ENCODE measurements at regions not wholly inside any gene's neighbourhood (a gene's known extent, or its start where the extent isn't known, plus 50 kb on each side); places are given as distances from the start of the nearest gene placed in this dataset.

- Histone ChIP-seq H3K79me2 (ENCODE audit: insufficient read depth, low read length) (no peaks in the 10 kb centered on the region), H3K4me3 (ENCODE audit: low read depth, low read length, poor library complexity, severe bottlenecking) (no peak overlapping the region), H3K27me3 (ENCODE audit: insufficient read depth, low read length) (no peaks in the 10 kb centered on the region), H3K4me2 (ENCODE audit: low read length) (no peak overlapping the region), H3K9me2 (ENCODE audit: low read depth, low read length) (no peaks in the 10 kb centered on the region), H2AFZ (ENCODE audit: low read length) (no peak overlapping the region), H3K9ac (ENCODE audit: low read length) (no peak overlapping the region), H3K36me3 (ENCODE audit: insufficient read depth, low read length) (no peaks in the 10 kb centered on the region), H3F3A (ENCODE audit: insufficient read depth, low read length) (no peaks in the 10 kb centered on the region), H3K4me1 (ENCODE audit: insufficient read depth, low read length, severe bottlenecking) (no peaks in the 10 kb centered on the region), H3K9me3 (ENCODE audit: low read length) (no peaks in the 10 kb centered on the region), H3K27ac (ENCODE audit: low read depth, low read length, poor library complexity, severe bottlenecking) (no peak overlapping the region), H4K20me1 (ENCODE audit: insufficient read depth, low read length) (no peaks in the 10 kb centered on the region)
- no peak for TF ChIP-seq EZH2 (IDR thresholded peaks at IDR 0.05; ENCODE audit: borderline replicate concordance, low read length)
- TF ChIP-seq, protein P1, sequence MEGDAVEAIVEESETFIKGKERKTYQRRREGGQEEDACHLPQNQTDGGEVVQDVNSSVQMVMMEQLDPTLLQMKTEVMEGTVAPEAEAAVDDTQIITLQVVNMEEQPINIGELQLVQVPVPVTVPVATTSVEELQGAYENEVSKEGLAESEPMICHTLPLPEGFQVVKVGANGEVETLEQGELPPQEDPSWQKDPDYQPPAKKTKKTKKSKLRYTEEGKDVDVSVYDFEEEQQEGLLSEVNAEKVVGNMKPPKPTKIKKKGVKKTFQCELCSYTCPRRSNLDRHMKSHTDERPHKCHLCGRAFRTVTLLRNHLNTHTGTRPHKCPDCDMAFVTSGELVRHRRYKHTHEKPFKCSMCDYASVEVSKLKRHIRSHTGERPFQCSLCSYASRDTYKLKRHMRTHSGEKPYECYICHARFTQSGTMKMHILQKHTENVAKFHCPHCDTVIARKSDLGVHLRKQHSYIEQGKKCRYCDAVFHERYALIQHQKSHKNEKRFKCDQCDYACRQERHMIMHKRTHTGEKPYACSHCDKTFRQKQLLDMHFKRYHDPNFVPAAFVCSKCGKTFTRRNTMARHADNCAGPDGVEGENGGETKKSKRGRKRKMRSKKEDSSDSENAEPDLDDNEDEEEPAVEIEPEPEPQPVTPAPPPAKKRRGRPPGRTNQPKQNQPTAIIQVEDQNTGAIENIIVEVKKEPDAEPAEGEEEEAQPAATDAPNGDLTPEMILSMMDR (IDR thresholded peaks at IDR 0.05; ENCODE audit: low read length): no peak
Measured at GRCh38 chr13:106274551-106275203, 260.8 kb downstream of the EFNB2 start.

- no peaks in the 10 kb centered on the region for H3K9me3 ChIP-seq (ENCODE audit: low read length)
- H3K27ac ChIP-seq (ENCODE audit: low read depth, low read length, poor library complexity, severe bottlenecking): no peak overlapping the region
- H3K9me2 ChIP-seq (ENCODE audit: low read depth, low read length): no peaks in the 10 kb centered on the region
- no peaks in the 10 kb centered on the region for H3K79me2 ChIP-seq (ENCODE audit: insufficient read depth, low read length)
- H3K4me3 ChIP-seq (ENCODE audit: low read depth, low read length, poor library complexity, severe bottlenecking): no peak overlapping the region
- H3K4me2 ChIP-seq (ENCODE audit: low read length): no peak overlapping the region
- no peak overlapping the region for H3K9ac ChIP-seq (ENCODE audit: low read length)
- H3K4me1 ChIP-seq (ENCODE audit: insufficient read depth, low read length, severe bottlenecking): no peaks in the 10 kb centered on the region
- no peaks in the 10 kb centered on the region for H3K27me3 ChIP-seq (ENCODE audit: insufficient read depth, low read length)
- no peak overlapping the region for H2AFZ ChIP-seq (ENCODE audit: low read length)
- no peaks in the 10 kb centered on the region for H4K20me1 ChIP-seq (ENCODE audit: insufficient read depth, low read length)
- H3K36me3 ChIP-seq (ENCODE audit: insufficient read depth, low read length): no peaks in the 10 kb centered on the region
- H3F3A ChIP-seq (ENCODE audit: insufficient read depth, low read length): no peaks in the 10 kb centered on the region
- no peak for TF ChIP-seq EZH2 (IDR thresholded peaks at IDR 0.05; ENCODE audit: borderline replicate concordance, low read length)
- TF ChIP-seq, protein P1 (IDR thresholded peaks at IDR 0.05; ENCODE audit: low read length): no peak
Measured at GRCh38 chr13:106263801-106264200, 271.7 kb downstream of the EFNB2 start.

GRCh38 chr13:106262886-106263285 is 272.6 kb downstream of the EFNB2 start:
- H3K36me3 ChIP-seq (ENCODE audit: insufficient read depth, low read length): no peaks in the 10 kb centered on the region
- no peak overlapping the region for H2AFZ ChIP-seq (ENCODE audit: low read length)
- H3K4me2 ChIP-seq (ENCODE audit: low read length): no peak overlapping the region
- TF ChIP-seq EZH2 (IDR thresholded peaks at IDR 0.05; ENCODE audit: borderline replicate concordance, low read length): no peak
- TF ChIP-seq, protein P1 (IDR thresholded peaks at IDR 0.05; ENCODE audit: low read length): no peak
- no peaks in the 10 kb centered on the region for H3K79me2 ChIP-seq (ENCODE audit: insufficient read depth, low read length)
- H3K9me2 ChIP-seq (ENCODE audit: low read depth, low read length): no peaks in the 10 kb centered on the region
- no peaks in the 10 kb centered on the region for H3K9me3 ChIP-seq (ENCODE audit: low read length)
- H3F3A ChIP-seq (ENCODE audit: insufficient read depth, low read length): no peaks in the 10 kb centered on the region
- no peaks in the 10 kb centered on the region for H4K20me1 ChIP-seq (ENCODE audit: insufficient read depth, low read length)
- no peak overlapping the region for H3K27ac ChIP-seq (ENCODE audit: low read depth, low read length, poor library complexity, severe bottlenecking)
- no peaks in the 10 kb centered on the region for H3K4me1 ChIP-seq (ENCODE audit: insufficient read depth, low read length, severe bottlenecking)
- H3K9ac ChIP-seq (ENCODE audit: low read length): no peak overlapping the region
- no peak overlapping the region for H3K4me3 ChIP-seq (ENCODE audit: low read depth, low read length, poor library complexity, severe bottlenecking)
- H3K27me3 ChIP-seq (ENCODE audit: insufficient read depth, low read length): no peaks in the 10 kb centered on the region
